C4-2B (cell line): ENCODE measurements at regions not wholly inside any gene's neighbourhood (a gene's known extent, or its start where the extent isn't known, plus 50 kb on each side); places are given as distances from the start of the nearest gene placed in this dataset.

Experiments used
- CTCF ChIP-seq: fragments of 450-650 bp; conservative IDR thresholded peaks from 2 replicates; pipeline ENCODE4 v1.5.1; 2017; ENCODE audit warnings: mild to moderate bottlenecking
- ZFX ChIP-seq: fragments of 450-650 bp; IDR thresholded peaks from 2 replicates; pipeline ENCODE4 v1.6.1; 2017

DNA sequence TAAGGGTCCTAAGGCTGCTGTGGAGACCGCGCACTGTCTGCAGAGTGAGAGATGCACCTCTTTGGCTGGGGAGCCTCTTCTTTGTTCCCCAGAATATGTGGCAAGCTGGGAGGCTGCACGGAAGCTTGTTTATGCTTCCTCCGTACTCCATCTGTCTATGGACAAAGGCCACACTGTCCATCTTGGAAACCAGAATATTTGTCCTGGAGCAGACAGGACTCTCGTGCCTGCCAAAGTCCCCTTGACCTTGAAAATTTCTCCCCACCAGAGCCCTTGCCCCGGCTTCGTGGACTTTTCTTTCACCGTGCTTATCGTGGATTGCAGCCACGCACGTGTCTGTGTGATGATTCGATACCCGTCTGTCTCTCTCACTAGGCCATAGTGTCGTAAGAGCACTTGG is 147.4 kb downstream of the NSG2 start:
- TF ChIP-seq CTCF = no peak
- TF ChIP-seq ZFX = no peak
